ENCODE measurements at regions not wholly inside any gene's neighbourhood (a gene's known extent, or its start where the extent isn't known, plus 50 kb on each side); places are given as distances from the start of the nearest gene placed in this dataset.

- no peak overlapping the region for H3K4me3 ChIP-seq (ENCODE audit: control insufficient read depth, low read depth, low read length)
- TF ChIP-seq, protein P1, sequence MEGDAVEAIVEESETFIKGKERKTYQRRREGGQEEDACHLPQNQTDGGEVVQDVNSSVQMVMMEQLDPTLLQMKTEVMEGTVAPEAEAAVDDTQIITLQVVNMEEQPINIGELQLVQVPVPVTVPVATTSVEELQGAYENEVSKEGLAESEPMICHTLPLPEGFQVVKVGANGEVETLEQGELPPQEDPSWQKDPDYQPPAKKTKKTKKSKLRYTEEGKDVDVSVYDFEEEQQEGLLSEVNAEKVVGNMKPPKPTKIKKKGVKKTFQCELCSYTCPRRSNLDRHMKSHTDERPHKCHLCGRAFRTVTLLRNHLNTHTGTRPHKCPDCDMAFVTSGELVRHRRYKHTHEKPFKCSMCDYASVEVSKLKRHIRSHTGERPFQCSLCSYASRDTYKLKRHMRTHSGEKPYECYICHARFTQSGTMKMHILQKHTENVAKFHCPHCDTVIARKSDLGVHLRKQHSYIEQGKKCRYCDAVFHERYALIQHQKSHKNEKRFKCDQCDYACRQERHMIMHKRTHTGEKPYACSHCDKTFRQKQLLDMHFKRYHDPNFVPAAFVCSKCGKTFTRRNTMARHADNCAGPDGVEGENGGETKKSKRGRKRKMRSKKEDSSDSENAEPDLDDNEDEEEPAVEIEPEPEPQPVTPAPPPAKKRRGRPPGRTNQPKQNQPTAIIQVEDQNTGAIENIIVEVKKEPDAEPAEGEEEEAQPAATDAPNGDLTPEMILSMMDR (IDR thresholded peaks at IDR 0.05; ENCODE audit: control insufficient read depth, insufficient read depth, low read depth, low read length, missing control alignments): no peak
- no peak for DNase-seq (ENCODE audit: low read depth)
These were observed 130.6 kb upstream of the FAM20C start for GRCh38 chr7:61576-62360.

DNA sequence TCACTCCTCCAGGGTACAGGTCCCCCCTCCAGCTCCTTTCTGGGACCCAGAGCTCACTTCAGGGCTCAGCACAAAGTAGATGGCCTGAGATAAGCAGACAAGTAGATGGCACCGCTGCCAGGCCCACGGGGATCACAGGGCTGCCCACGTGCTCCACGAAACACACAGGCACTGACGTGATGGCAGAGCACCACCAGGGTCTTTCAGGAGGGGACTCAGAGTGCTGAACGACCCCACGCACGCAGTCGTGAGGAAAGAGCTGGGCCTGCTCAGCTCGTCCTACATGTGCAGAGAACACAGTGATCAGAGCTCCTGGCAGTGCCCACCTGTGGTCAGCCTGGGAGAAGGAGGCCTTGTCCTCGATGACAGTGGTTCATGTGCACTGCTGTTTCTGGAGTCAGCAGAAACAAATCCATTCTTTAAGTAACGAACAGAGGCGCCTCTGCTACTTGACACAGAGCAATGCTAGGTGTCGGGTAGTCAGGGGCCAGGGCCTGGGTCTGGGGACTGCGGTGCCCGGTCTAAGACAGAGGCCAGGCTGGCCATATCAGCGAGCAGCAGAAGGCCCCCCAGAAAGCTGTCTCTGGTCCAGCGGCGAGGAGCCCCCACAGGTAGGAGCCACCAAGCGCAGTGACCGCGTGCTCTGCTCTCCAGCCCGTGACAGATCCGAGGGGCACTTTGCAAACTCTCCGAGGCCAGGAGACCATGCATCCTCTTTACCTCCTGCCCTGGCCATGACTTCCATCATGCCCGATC, 129.8 kb upstream of the FAM20C start:
- no peak for DNase-seq (ENCODE audit: low read depth)
- TF ChIP-seq, protein P1 (IDR thresholded peaks at IDR 0.05; ENCODE audit: control insufficient read depth, insufficient read depth, low read depth, low read length, missing control alignments): no peak
- H3K4me3 ChIP-seq (ENCODE audit: control insufficient read depth, low read depth, low read length): no peak overlapping the region

DNA sequence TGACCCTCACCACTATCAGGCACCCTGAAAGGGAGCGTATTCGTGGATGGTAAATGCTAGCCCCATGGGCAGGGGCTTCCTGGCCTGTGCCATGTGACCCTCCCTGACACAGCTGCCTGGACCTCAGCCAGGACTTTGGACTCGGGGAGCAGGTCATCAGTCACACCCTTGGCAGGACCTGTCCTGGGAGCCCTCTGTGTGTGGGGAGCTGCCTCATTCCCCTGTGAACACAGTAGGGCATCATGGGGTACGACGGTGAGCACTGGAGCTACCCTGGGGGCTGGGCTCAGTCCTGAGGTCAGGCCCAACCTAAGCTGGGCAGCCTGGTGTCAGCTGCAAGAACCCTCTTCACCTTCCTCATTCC, 129.3 kb upstream of the FAM20C start:
- no peak overlapping the region for H3K4me3 ChIP-seq (ENCODE audit: control insufficient read depth, low read depth, low read length)
- TF ChIP-seq, protein P1 (IDR thresholded peaks at IDR 0.05; ENCODE audit: control insufficient read depth, insufficient read depth, low read depth, low read length, missing control alignments): no peak
- no peak for DNase-seq (ENCODE audit: low read depth)

DNA sequence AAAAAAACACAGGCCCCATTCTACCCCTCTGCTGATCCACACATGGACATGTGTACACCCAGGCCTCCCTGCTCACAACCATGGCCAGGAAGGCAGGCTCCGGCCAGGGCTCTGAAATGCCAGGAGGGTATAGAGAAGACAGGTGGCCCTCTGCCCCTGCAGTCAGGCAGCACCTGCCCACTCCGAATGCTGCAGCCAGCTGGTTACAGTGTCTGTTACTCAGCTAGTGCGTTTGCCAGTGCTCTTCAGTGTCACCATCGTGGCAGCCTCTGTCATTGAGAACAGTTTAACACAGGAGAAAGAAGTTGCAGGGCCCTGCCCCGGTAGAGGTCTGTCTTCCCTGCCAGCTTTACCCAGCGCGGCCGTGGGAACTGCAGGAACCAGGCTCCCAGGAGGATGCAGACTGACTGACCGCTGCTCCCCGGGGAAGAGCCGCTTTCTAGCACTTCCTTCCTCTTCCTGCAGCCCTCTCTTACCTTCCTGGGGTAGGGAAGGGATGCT, 128.8 kb upstream of the FAM20C start:
- DNase-seq (ENCODE audit: low read depth): no peak
- TF ChIP-seq, protein P1 (IDR thresholded peaks at IDR 0.05; ENCODE audit: control insufficient read depth, insufficient read depth, low read depth, low read length, missing control alignments): no peak
- H3K4me3 ChIP-seq (ENCODE audit: control insufficient read depth, low read depth, low read length): no peak overlapping the region

GRCh38 chr7:64098-64915, 128.1 kb upstream of the FAM20C start:
- no peak for DNase-seq (ENCODE audit: low read depth)
- no peak overlapping the region for H3K4me3 ChIP-seq (ENCODE audit: control insufficient read depth, low read depth, low read length)
- TF ChIP-seq, protein P1 (IDR thresholded peaks at IDR 0.05; ENCODE audit: control insufficient read depth, insufficient read depth, low read depth, low read length, missing control alignments): peak; percentile 58

GRCh38 chr7:64916-65341, 127.4 kb upstream of the FAM20C start:
- no peak overlapping the region for H3K4me3 ChIP-seq (ENCODE audit: control insufficient read depth, low read depth, low read length)
- DNase-seq (ENCODE audit: low read depth): no peak
- TF ChIP-seq, protein P1 (IDR thresholded peaks at IDR 0.05; ENCODE audit: control insufficient read depth, insufficient read depth, low read depth, low read length, missing control alignments): no peak

All from AG09309 (cell line).